ENCODE measurements at regions not wholly inside any gene's neighbourhood (a gene's known extent, or its start where the extent isn't known, plus 50 kb on each side); places are given as distances from the start of the nearest gene placed in this dataset.

GRCh38 chr3:74375653-74376052, 238.8 kb downstream of the CNTN3 start (continued):
- TF ChIP-seq REST (IDR thresholded peaks at IDR 0.05) (no peak), ZBTB33 (IDR thresholded peaks at IDR 0.05) (no peak)

- Histone ChIP-seq H3K9me3 (ENCODE audit: control insufficient read depth in 4 of 4, low read length in 3 of 4) (no peaks in the 10 kb centered on the region), H3K27ac (ENCODE audit: low read depth in 1 of 2, low read length in 2 of 2) (no peak overlapping the region), H3K36me3 (ENCODE audit: control insufficient read depth in 4 of 4, insufficient read depth in 3 of 4, low read depth in 1 of 4, low read length in 3 of 4) (no peaks in the 10 kb centered on the region), H3K27me3 (ENCODE audit: control insufficient read depth in 4 of 4, insufficient read depth in 4 of 4, low read length in 3 of 4) (no peaks in the 10 kb centered on the region), H3K4me1 (ENCODE audit: control insufficient read depth in 4 of 4, insufficient read depth in 4 of 4, low read length in 3 of 4) (peaks cover 0 to 4% (median 3%) of the 10 kb centered on the region in 4 donors), H3K9ac (ENCODE audit: low read depth in 1 of 2, low read length in 2 of 2) (no peak overlapping the region), H3K4me3 (ENCODE audit: low read depth in 1 of 3, low read length in 3 of 3) (no peak overlapping the region)
- DNase-seq (ENCODE audit: low spot score), result no peak
- WGBS, result 90% methylated on average over 2 of the region's 2 CpGs
- no peak for TF ChIP-seq CTCF (IDR thresholded peaks at IDR 0.05; ENCODE audit: low read depth, low read length, missing input control)
- no peak for TF ChIP-seq MAX (IDR thresholded peaks at IDR 0.05)
- TF ChIP-seq NR2F2 (IDR thresholded peaks at IDR 0.05), result no peak
- no peak for TF ChIP-seq HNF4A (conservative IDR thresholded peaks at IDR 0.05)
- no peak for TF ChIP-seq GABPA (IDR thresholded peaks at IDR 0.05 in 1 of 2, conservative IDR thresholded peaks at IDR 0.05 in 1 of 2)
- TF ChIP-seq ATF3 (IDR thresholded peaks at IDR 0.05), result no peak
- no peak for TF ChIP-seq YY1 (IDR thresholded peaks at IDR 0.05)
- TF ChIP-seq RAD21 (IDR thresholded peaks at IDR 0.05), result no peak
- no peak for TF ChIP-seq RXRA (IDR thresholded peaks at IDR 0.05)
- TF ChIP-seq EGR1 (IDR thresholded peaks at IDR 0.05; ENCODE audit: low read depth in 2 of 2), result no peak
These were observed 241.7 kb downstream of the CNTN3 start for GRCh38 chr3:74372743-74373142.

GRCh38 chr3:74370342-74370741, 244.1 kb downstream of the CNTN3 start:
- DNase-seq (ENCODE audit: low spot score), result no peak
- Histone ChIP-seq H3K27me3 (ENCODE audit: control insufficient read depth in 4 of 4, insufficient read depth in 4 of 4, low read length in 3 of 4) (no peaks in the 10 kb centered on the region), H3K36me3 (ENCODE audit: control insufficient read depth in 4 of 4, insufficient read depth in 3 of 4, low read depth in 1 of 4, low read length in 3 of 4) (peaks cover 0 to 2% (median 0%) of the 10 kb centered on the region in 4 donors), H3K9me3 (ENCODE audit: control insufficient read depth in 4 of 4, low read length in 3 of 4) (no peaks in the 10 kb centered on the region), H3K9ac (ENCODE audit: low read depth in 1 of 2, low read length in 2 of 2) (no peak overlapping the region), H3K27ac (ENCODE audit: low read depth in 1 of 2, low read length in 2 of 2) (no peak overlapping the region), H3K4me3 (ENCODE audit: low read depth in 1 of 3, low read length in 3 of 3) (no peak overlapping the region), H3K4me1 (ENCODE audit: control insufficient read depth in 4 of 4, insufficient read depth in 4 of 4, low read length in 3 of 4) (peaks cover 0 to 4% (median under 1%) of the 10 kb centered on the region in 4 donors)
- WGBS, result 95% methylated on average over 2 of the region's 2 CpGs
- TF ChIP-seq CTCF (IDR thresholded peaks at IDR 0.05; ENCODE audit: low read depth, low read length, missing input control) (no peak), NR2F2 (IDR thresholded peaks at IDR 0.05) (no peak), TAF1 (conservative IDR thresholded peaks at IDR 0.05) (no peak), REST (IDR thresholded peaks at IDR 0.05) (no peak), HNF4G (IDR thresholded peaks at IDR 0.05) (no peak), RAD21 (IDR thresholded peaks at IDR 0.05) (no peak), RXRA (IDR thresholded peaks at IDR 0.05) (no peak), YY1 (IDR thresholded peaks at IDR 0.05) (no peak), FOXA2 (IDR thresholded peaks at IDR 0.05) (no peak), MAX (IDR thresholded peaks at IDR 0.05) (no peak), EGR1 (IDR thresholded peaks at IDR 0.05; ENCODE audit: low read depth in 2 of 2) (no peak)
